Thyroid gland (tissue), 4 donors: ENCODE measurements at regions not wholly inside any gene's neighbourhood (a gene's known extent, or its start where the extent isn't known, plus 50 kb on each side); places are given as distances from the start of the nearest gene placed in this dataset.

Experiments used
- POLR2A ChIP-seq, 2 donors: fragments of 450-650 bp; IDR thresholded peaks; one replicate each; pipeline ENCODE4 v1.6.1; 2017; ENCODE audit warnings: antibody characterized with exemption in 2 of 2, mild to moderate bottlenecking in 2 of 2, moderate library complexity in 1 of 2
- TF ChIP-seq, protein P1 (sequence below), 6 experiments: fragments of 200-600 bp in 3 of 6; fragments of 450-650 bp in 3 of 6; sonication (generic) in 3 of 6; IDR thresholded peaks; one replicate each; pipeline ENCODE4 v1.5.1; 2016 to 2019; ENCODE audit warnings: antibody characterized with exemption in 6 of 6, mild to moderate bottlenecking in 2 of 6, inconsistent platforms in 1 of 6, moderate library complexity in 1 of 6

GRCh38 chr12:84043355-84043754, 869.2 kb downstream of the SLC6A15 start:
- TF ChIP-seq, protein P1, sequence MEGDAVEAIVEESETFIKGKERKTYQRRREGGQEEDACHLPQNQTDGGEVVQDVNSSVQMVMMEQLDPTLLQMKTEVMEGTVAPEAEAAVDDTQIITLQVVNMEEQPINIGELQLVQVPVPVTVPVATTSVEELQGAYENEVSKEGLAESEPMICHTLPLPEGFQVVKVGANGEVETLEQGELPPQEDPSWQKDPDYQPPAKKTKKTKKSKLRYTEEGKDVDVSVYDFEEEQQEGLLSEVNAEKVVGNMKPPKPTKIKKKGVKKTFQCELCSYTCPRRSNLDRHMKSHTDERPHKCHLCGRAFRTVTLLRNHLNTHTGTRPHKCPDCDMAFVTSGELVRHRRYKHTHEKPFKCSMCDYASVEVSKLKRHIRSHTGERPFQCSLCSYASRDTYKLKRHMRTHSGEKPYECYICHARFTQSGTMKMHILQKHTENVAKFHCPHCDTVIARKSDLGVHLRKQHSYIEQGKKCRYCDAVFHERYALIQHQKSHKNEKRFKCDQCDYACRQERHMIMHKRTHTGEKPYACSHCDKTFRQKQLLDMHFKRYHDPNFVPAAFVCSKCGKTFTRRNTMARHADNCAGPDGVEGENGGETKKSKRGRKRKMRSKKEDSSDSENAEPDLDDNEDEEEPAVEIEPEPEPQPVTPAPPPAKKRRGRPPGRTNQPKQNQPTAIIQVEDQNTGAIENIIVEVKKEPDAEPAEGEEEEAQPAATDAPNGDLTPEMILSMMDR (IDR thresholded peaks at IDR 0.05), result no peak
- no peak for TF ChIP-seq POLR2A (IDR thresholded peaks at IDR 0.05)
